Uterus (tissue), 2 donors: ENCODE measurements at regions not wholly inside any gene's neighbourhood (a gene's known extent, or its start where the extent isn't known, plus 50 kb on each side); places are given as distances from the start of the nearest gene placed in this dataset.

Source experiments
- CTCF ChIP-seq, 4 experiments: fragments of 200-600 bp in 2 of 4; fragments of 450-650 bp in 2 of 4; sonication (generic) in 2 of 4; IDR thresholded peaks; one replicate each; pipeline ENCODE4 v1.5.1; 2016 to 2019; ENCODE audit warnings: antibody characterized with exemption in 4 of 4, mild to moderate bottlenecking in 2 of 4, moderate library complexity in 1 of 4
- POLR2A ChIP-seq, 2 donors: fragments of 450-650 bp; IDR thresholded peaks; one replicate each; pipeline ENCODE4 v1.6.1; 2016; ENCODE audit warnings: antibody characterized with exemption in 2 of 2, mild to moderate bottlenecking in 1 of 2, moderate library complexity in 1 of 2

GRCh38 chr6:67031451-67031850 lies 1324.4 kb upstream of the EYS start:
- no peak for TF ChIP-seq CTCF (IDR thresholded peaks at IDR 0.05)
- TF ChIP-seq POLR2A (IDR thresholded peaks at IDR 0.05): no peak
